ENCODE measurements at regions not wholly inside any gene's neighbourhood (a gene's known extent, or its start where the extent isn't known, plus 50 kb on each side); places are given as distances from the start of the nearest gene placed in this dataset.

DNA sequence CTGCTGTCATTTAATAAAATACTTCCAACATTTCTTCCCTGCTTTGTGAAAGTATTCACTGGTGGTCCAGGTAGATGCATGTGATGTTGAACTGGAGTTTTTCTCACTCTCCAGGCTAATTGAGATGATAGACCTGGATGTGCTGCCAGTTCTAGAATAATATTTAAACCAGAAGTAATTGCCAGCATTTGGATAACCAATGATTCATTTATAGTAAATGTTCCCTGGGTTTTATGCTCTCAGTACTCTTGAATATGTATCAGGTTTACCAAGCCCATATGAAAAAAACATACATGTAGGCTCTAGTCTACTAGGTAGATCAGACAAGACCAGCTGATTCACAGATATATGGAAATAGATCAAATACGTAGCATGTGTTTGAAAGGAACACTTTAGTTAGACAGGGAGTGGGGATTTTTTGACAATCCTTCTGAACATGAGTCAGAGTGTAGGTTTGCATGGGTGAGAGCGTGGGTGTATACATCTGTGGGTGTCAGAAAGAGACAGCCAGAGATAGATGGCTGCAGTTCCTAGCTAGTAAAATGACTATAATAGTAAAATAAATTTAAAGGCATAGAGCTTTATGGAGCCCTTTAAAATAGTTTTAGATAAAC is 115.1 kb downstream of the NAB1 start:
- no peak overlapping the region for H3K4me2 ChIP-seq (ENCODE audit: control insufficient read depth, insufficient read depth)
- SMC1A ChIA-PET (ENCODE audit: uncharacterized antibody, unreplicated experiment): interaction anchor here (0.6 to 2.9 kb wide), 22 partner anchors 8 to 888 kb away, joined by 3 to 17 read pairs (median 4); no protein-coding TSS in a partner anchor
- in situ Hi-C loops (cut with MboI): no loop called here
- no peaks in the 10 kb centered on the region for H4K20me1 ChIP-seq (ENCODE audit: control insufficient read depth, insufficient read depth)
- H3K79me2 ChIP-seq (ENCODE audit: control insufficient read depth, insufficient read depth, low read length): no peaks in the 10 kb centered on the region
- FAIRE-seq (no peak), DNase-seq (ENCODE audit: low read depth, low spot score) (no peak), ATAC-seq (peak; percentile 71)
- CTCF ChIA-PET: interaction anchor here (0.8 to 5.7 kb wide), 5 partner anchors 11 to 35 kb away, joined by 3 to 29 read pairs (median 4); no protein-coding TSS in a partner anchor
- BruUV-seq (replicated peaks): no TSS peak
- intact Hi-C loops (cut with micrococcal nuclease; ENCODE audit: unreplicated experiment): no loop called here
- no peak overlapping the region for H3K9ac ChIP-seq (ENCODE audit: control insufficient read depth, insufficient read depth, low read length)
- no peaks in the 10 kb centered on the region for H3K4me1 ChIP-seq (ENCODE audit: control insufficient read depth, insufficient read depth, low read length)
- WGBS (ENCODE audit: insufficient coverage, insufficient replicate concordance, low lambda C conversion rate, missing lambda C conversion rate): 18% methylated on average over 2 of the region's 2 CpGs
- TF ChIP-seq EGR1 (IDR thresholded peaks at IDR 0.05; ENCODE audit: borderline replicate concordance in 1 of 2, low read depth in 2 of 2, low read length in 2 of 2) (peak in 1 of 2 experiments; percentile 83; a peak in 2 of 3 replicates), IKZF2 (IDR thresholded peaks at IDR 0.05) (0 out of 4 replicates have a peak, but pooled peaks of 1 of the 2 experiments have one; percentile 11), MYC (IDR thresholded peaks at IDR 0.05; ENCODE audit: insufficient read depth, insufficient read length, insufficient replicate concordance, low read length, severe bottlenecking) (no peak), NR2C1 (IDR thresholded peaks at IDR 0.05) (no peak), BHLHE40 (IDR thresholded peaks at IDR 0.05; ENCODE audit: borderline replicate concordance in 1 of 2, low read depth in 2 of 2, low read length in 1 of 2) (peak; percentile 55 to 65; a peak in 2 of 4 replicates), TBL1XR1 (IDR thresholded peaks at IDR 0.05; ENCODE audit: low read depth, low read length) (no peak), ATF7 (IDR thresholded peaks at IDR 0.05; ENCODE audit: low read depth) (0 out of 2 replicates have a peak, but pooled peaks have one; percentile 27), POLR2AphosphoS5 (IDR thresholded peaks at IDR 0.05; ENCODE audit: low read length) (no peak), EP300 (IDR thresholded peaks at IDR 0.05; ENCODE audit: borderline replicate concordance in 1 of 2, control insufficient read depth in 1 of 2, low read depth in 2 of 2, low read length in 2 of 2) (no peak)
- TF ChIP-seq, protein P1, sequence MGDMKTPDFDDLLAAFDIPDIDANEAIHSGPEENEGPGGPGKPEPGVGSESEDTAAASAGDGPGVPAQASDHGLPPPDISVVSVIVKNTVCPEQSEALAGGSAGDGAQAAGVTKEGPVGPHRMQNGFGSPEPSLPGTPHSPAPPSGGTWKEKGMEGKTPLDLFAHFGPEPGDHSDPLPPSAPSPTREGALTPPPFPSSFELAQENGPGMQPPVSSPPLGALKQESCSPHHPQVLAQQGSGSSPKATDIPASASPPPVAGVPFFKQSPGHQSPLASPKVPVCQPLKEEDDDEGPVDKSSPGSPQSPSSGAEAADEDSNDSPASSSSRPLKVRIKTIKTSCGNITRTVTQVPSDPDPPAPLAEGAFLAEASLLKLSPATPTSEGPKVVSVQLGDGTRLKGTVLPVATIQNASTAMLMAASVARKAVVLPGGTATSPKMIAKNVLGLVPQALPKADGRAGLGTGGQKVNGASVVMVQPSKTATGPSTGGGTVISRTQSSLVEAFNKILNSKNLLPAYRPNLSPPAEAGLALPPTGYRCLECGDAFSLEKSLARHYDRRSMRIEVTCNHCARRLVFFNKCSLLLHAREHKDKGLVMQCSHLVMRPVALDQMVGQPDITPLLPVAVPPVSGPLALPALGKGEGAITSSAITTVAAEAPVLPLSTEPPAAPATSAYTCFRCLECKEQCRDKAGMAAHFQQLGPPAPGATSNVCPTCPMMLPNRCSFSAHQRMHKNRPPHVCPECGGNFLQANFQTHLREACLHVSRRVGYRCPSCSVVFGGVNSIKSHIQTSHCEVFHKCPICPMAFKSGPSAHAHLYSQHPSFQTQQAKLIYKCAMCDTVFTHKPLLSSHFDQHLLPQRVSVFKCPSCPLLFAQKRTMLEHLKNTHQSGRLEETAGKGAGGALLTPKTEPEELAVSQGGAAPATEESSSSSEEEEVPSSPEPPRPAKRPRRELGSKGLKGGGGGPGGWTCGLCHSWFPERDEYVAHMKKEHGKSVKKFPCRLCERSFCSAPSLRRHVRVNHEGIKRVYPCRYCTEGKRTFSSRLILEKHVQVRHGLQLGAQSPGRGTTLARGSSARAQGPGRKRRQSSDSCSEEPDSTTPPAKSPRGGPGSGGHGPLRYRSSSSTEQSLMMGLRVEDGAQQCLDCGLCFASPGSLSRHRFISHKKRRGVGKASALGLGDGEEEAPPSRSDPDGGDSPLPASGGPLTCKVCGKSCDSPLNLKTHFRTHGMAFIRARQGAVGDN (IDR thresholded peaks at IDR 0.05): no peak
- TF ChIP-seq, protein P2, sequence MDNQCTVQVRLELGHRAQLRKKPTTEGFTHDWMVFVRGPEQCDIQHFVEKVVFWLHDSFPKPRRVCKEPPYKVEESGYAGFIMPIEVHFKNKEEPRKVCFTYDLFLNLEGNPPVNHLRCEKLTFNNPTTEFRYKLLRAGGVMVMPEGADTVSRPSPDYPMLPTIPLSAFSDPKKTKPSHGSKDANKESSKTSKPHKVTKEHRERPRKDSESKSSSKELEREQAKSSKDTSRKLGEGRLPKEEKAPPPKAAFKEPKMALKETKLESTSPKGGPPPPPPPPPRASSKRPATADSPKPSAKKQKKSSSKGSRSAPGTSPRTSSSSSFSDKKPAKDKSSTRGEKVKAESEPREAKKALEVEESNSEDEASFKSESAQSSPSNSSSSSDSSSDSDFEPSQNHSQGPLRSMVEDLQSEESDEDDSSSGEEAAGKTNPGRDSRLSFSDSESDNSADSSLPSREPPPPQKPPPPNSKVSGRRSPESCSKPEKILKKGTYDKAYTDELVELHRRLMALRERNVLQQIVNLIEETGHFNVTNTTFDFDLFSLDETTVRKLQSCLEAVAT (IDR thresholded peaks at IDR 0.05): 0 out of 2 replicates have a peak, but pooled peaks have one; percentile 24
- no peak overlapping the region for H3K27ac ChIP-seq (ENCODE audit: control insufficient read depth, insufficient read depth)
- H2AFZ ChIP-seq (ENCODE audit: control insufficient read depth, low read depth, low read length): no peak overlapping the region
- H3K4me3 ChIP-seq: no peak overlapping the region
- POLR2A ChIA-PET: interaction anchor here (0.8 to 1.1 kb wide), 4 partner anchors 15 to 288 kb away, joined by 3 to 4 read pairs (median 3); no protein-coding TSS in a partner anchor
- no peaks in the 10 kb centered on the region for H3K36me3 ChIP-seq (ENCODE audit: control insufficient read depth in 2 of 2, insufficient read depth in 2 of 2, low read length in 1 of 2)
- no peaks in the 10 kb centered on the region for H3K27me3 ChIP-seq (replicated peaks in 1 of 2; ENCODE audit: control insufficient read depth in 2 of 2, insufficient read depth in 2 of 2, low read length in 1 of 2)
- no peaks in the 10 kb centered on the region; the same call in 2 of the 3 replicates for H3K9me3 ChIP-seq (replicated peaks; ENCODE audit: control insufficient read depth, insufficient read depth, low read length)
- RAD21 ChIA-PET (ENCODE audit: unreplicated experiment): interaction anchor here (0.6 to 2.7 kb wide), 11 partner anchors 17 to 86 kb away, joined by 3 to 21 read pairs (median 3); no protein-coding TSS in a partner anchor
